Embryonic facial prominence (tissue), 1 donor: ENCODE measurements at regions not wholly inside any gene's neighbourhood (a gene's known extent, or its start where the extent isn't known, plus 50 kb on each side); places are given as distances from the start of the nearest gene placed in this dataset.
"Not testable (repeated sequence)": the region's sequence is repeated elsewhere in the genome, so short reads cannot be mapped to it uniquely, and the experiment has no call there.

ENCODE experiments used
- DNase-seq: peaks from one replicate; pipeline ENCODE4 v3.0.0-alpha.2; 2016; ENCODE audit errors: extremely low spot score

DNA sequence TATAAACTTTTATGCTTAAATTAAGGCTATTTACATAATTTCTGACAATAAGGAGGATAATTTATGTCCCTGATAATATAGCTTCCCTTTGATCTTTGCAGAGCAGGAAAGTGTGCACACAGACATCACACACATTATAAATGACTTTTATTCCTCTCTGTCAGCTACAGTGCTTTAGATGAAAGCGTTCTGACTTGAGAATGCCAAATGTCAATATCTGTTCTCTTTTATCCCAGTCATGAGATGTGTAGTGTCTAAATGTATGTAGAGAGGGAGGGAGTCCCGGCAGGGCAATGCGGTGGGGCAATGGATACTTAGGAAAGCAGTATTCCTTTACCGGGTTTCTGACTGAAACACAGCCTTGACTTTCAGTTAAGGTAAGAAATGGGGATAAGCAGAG, 225.4 kb upstream of the CHORDC1 start:
- no peak for DNase-seq

DNA sequence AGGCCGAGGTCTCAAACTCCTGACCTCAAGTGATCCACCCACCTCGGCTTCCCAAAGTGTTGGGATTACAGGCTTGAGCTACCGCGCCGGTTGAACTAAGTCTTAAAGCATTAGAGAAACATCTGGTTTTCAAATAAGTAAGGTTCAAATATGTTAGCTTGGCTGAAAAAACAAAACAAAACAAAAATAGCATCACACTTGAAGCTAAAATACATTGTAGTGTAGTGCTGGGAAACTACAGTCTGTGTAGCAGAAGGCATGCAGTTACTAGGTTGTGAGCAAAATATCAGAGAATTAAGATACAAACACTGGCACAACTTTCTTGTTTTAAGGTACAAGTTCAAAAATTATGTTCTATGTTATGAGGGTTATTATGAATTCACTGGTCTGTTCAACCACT, 224.8 kb upstream of the CHORDC1 start:
- DNase-seq, result no peak

DNA sequence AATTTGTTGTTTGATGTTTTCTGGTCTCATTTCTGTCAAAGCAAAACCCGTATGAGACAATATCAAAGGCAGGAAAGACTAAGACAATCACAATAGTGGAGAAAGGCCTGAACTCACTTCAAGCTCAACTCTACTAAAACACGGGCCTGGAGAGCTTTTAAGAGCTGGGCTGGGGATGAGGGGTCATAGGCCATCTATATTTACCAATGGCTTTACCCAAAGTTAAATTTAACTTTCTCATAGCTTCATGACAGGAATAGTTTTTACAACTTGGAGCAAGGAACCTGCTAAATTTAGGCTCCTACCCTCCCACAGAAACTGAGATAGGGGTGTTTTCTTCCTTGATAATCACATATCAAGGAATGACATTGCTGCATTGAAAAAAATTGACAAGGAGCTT, 223.4 kb upstream of the CHORDC1 start:
- DNase-seq, result no peak

DNA sequence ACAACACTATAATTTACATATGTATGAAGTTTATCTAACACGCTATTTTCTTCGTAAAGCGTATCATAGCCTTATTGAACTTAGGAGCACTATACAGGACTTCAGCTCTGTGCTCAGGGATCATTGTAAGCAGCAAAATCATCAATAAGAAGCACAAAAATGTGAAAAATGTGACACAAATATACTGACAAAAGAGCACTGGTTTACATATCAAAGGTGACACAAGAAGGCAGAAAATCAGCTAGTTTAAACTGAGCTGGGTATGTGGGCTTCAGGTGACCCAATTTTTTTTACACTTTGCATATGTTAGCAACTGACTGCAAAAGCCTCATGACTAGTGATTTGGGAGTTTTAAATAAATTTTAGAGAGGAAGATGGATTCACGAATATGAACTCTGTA, 215.2 kb upstream of the CHORDC1 start:
- no peak for DNase-seq

DNA sequence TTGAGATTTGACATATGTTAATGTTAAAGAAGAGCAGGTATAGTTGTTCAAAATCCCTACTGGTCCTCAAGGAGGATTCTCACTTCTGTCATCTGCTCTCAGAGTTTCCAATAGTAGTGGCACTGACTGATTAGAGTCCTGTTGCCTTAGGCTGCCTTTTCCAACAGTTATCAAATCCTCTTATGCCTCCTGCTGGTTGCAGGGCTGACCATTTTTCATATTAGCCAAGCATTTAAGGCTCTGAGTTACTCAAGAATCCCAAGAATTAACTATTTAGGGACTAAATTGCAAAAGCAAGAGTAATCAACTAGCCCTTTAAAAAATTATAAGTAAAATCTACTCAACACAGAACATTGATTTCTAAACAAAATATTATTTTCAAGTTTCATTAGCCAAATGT, 212.0 kb upstream of the CHORDC1 start:
- no peak for DNase-seq

DNA sequence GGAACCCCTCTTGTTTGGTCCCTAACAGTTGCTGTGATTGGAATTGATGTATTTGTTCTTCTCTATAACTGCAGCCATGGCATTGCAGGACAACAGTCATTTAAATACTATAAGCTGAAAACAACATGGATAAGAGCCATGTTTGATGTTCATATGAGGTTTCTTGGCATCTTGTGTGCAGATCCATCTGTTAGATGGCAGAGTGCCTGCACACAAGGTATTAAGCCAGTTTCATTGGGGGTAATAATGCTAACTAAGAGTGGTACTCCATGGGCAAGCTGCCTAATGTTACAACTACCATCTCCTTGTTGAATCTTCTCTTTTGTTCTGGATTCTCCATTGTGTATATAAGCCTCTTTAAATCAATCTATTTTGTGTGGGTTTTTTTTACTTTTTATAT, 206.0 kb upstream of the CHORDC1 start:
- no peak for DNase-seq

DNA sequence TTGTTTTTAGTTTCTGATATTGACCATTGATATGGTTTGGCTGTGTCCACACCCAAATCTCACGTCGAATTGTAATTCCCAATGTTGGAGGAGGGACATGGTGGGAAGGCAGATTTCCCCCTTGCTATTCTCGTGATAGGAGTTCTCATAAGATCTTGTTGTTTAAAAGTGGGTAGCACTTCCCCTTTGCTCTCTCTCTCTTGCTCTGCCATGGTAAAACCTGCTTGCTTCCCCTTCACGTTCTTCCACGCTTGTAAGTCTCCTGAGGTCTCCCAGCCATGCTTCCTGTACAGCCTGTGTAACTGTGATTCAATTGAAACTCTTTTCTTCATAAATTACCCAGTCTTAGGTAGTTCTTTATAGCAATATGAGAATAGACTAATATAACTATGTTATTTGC, 203.6 kb upstream of the CHORDC1 start:
- no peak for DNase-seq

DNA sequence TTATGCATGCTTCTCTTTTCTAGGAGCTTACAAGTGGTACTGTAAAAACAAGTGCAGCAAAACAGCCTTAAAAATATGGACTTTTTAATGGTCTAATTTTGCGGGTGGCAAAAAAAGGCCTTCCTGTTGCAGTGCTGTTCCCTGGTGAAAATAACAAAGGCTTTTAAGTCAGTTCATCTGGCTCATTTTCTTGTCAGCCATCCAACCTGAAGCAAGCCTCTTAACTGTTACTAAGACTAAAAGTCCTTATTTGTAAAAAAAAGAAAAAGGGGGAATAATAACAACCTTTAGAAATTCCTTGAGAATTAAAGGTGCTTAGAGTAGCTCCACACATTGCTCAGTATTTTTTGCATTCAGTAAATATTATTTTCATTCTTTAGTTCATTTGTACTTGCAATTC, 200.5 kb upstream of the CHORDC1 start:
- DNase-seq, result no peak

DNA sequence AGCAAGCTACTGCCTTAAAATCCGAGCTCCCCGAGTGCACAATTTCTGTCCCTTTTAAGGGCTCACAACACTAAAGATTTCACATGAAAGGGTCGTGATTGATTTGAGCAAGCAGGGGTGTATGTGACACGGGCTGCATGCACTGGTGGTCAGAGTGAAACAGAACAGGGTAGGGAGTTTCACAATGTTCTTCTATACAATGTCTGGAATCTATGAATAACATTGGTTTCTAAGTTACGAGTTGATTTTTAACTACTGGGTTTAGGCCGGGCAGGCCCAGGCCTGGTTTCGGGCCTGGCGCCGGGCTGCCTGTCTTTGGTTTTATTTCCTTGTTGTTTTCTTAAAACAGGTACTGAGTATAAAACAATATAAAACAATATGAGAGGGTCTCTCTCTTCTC, 199.9 kb upstream of the CHORDC1 start:
- DNase-seq, result not testable (repeated sequence)

DNA sequence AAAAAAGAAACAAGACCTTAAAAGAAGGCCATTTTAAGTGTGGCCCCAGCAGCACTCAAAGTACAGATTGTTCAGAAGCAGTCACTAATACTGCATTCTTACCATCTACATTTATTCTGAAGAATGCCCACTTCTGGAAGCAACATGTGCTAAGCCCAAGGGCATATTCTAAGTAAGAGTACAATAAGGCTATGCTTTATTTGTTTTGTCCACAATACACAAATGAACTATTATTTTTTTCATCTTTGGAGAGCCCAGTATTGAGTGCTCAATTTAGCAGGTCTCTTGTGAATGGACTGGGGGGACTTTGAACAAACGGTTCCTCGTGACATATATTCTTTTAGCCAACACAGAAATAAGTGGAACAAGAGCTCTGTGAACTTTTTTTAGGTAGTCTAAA, 191.4 kb upstream of the CHORDC1 start:
- DNase-seq, result no peak

DNA sequence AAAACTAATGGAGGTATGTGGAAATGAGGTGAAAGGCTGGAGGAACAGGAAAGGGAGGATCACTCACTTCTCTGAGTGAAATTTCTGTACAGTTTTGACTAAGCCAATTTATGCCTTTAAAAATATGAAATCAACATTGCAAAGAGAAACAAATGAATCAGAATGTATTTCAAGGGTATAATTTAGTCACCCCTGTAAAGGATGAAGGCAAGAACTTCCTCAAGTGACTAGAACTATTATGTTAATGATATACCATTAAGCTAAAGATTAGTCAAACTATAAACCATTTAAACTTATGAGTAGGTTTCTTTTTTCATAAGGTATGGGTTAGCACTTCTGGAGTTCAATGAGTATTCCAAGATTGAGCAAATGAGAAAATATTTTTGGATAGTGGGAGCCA, 184.5 kb upstream of the CHORDC1 start:
- no peak for DNase-seq

DNA sequence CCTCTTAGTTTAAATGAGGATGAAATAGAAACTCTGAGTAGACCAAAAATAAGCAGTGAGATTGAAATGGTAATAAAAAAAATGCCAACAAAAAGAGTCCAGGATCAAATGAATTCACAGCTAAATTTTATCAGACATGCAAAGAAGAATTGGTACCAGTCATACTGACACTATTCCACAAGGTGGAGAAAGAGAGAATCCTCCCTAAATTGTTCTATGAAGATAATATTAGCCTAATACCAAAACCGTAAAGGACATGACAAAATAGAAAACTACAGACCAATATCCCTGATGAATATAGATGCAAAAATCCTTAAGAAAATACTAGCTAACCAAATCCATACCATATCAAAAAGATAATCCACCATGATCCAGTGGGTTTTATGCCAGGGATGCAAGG, 169.8 kb upstream of the CHORDC1 start:
- DNase-seq, result no peak

DNA sequence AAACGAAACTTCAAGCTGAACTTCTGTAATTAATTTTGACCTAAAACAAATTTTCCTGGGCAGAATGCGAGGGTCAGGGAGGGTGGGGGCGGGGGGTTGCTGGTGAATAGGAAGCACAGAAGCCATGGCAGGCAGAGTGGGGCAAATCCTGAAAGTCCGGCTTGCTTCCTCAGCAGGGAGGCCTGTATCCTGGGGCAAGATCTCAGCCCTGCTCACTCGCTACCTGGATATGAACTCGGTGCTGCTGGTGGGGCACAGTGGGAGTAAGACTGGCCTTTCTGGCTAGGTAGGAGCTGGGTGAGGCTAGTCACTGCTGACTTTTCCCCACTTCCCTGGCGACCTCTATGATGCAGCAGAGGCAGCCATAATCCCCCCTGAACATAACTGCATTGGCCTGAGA, 168.9 kb upstream of the CHORDC1 start:
- DNase-seq, result no peak

DNA sequence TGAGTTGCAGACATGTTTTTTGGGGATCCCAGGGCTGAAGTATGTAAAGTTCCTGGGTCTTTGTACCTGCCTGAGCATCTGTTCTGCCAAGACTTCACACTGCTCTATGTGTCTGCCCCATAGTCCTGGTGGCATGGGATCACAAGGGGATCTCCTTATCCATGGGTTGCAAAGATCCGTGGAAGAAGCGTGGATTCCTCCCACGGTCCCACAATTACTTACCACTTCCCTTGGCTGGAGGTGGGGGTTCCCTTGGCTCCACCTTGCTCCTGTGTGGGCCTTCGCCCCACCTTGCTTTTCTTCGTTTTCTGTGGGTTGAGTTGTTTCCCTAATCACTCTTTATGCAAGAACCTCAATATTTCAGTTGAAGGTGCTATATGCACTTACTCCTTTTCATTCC, 157.4 kb upstream of the CHORDC1 start:
- DNase-seq, result no peak

DNA sequence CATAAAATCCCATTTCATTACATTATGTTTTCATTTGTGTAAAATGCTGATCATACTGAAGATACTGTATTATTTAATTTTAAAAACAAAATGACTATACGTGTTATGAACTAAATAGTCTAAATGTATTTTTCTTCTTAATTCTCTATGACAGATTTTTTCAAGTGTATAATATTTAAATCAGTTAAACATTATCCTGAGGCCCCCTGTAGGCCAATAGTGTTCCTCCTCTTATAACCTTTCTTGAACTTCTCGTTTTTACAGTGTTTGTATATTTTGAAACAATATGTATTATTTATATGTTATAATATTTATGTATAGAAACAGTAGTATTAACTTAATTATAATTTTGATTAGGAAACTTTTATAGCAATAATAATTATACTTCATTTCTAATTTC, 151.1 kb upstream of the CHORDC1 start:
- no peak for DNase-seq

DNA sequence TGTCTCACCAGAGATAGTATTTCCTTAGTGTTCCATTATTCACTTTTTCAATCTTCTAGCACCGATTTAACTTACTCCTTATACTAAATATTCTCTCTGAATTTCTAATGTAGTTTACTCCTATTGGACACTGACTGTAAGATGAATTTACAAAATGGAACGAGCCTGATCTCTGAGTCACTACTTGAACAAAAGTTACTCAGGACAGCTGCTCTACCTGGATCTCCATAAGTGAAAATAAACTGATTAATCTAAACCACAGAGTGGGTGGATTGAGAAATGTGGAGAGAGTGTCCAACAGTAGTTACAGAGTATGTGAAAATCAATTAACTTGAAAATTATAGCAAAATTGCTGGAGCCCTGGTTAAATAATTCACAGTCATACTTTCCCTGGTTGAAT, 141.7 kb upstream of the CHORDC1 start:
- DNase-seq, result no peak

DNA sequence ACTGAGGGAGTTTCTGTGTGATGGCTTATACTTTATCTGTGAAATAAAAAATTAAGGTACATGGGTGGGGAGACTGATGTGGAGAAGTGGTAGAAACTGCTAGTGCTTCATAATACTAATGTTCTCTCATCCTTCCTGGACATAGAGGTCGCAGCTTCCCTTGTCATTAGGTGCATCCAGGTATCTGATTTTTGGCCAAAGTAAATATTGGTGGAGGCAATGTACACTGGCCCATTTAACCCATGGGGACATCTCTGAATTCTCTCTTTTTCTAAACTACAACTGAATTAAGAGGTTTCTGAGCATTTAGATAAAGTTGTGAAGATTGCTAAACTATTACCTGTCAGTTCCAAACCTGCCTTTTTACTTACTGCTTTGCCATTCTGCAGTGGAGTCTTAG, 140.9 kb upstream of the CHORDC1 start:
- DNase-seq, result no peak

DNA sequence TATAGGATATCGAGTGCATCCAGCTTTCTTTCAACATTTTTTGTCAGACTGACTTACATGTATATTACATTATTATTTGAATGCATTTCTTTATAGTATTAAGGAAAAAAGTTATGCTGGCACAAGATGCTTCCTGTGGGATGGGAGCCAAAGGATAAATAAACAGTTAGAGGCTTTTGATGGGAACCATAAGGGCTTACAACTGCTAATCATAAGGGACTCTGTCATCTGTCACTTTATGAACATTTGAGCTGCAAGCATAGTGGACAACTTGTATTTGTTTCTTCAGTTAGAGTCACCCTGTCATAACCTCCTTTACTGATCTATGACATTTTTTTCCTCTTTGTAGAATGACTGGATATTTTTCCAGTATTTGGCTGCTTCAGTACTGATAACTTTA, 132.4 kb upstream of the CHORDC1 start:
- DNase-seq, result no peak

DNA sequence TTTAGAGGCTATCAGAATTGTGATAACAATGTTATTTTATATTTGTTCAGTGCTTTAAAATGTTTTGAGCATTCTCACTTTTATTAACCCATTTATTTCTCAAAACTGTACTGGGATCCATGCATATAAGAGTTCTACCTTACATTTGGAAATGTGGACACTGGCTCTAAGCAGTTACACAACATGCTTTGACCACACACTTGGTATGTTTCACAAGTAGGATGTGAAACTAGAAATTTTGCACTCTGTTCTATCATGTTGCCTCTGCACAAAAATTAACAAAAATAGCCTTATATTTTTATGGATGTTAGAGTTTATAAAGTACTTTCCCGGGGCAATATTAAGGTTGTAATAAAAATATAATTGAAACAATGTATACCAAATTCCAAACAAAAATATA, 126.9 kb upstream of the CHORDC1 start:
- no peak for DNase-seq

DNA sequence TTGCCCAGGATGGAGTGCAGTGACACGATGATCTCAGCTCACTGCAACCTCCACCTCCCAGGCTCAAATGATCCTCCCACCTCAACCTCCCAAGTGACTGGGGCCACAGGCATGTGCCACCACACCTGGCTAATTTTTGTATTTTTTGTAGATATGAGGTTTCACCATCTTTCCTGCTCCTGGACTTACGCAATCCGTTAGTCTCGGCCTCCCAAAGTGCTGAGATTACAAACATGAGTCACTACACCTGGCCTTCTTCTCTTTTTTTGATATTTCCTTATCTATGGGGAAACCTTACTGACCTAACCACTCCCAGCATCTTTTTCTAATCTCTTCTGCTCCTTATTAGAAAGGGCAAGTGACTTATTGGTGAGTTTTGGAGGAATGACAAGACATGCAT, 121.7 kb upstream of the CHORDC1 start:
- no peak for DNase-seq

DNA sequence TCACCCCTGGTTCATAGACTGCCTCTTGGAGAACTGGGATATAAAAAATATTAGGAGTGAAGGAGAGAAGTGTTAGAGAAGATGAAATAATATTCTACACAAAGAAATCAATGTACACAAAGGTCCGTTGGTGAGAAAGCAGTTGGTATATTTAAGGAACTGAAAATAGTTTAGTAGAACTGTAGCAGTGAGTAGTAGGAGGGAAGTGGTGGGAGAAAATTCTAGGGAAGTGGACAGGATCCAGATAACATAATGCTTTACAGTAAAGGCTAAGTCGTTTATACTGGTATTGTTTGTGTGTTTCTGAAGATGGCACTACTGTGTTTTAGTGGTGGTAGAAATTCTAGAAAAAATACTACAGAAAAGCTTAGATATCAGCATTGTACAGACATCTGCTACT, 120.8 kb upstream of the CHORDC1 start:
- no peak for DNase-seq

DNA sequence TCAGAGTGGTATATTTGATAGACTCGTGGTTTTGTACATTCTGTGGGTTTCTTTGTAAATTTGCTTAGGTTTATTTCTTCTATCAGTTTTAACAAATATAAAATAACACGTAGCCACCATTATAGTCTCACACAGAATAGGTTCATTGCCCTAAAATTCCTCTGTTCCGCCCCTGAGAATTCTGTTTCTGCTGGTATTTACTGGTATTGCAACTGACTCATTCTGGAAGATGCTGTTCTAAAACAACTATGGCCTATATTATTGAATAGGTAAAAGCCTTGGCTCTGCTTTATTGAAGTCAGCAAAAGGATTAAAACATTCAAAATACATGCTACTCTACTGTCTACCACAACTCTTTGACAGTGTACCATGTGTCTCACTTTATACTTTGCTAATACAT, 119.1 kb upstream of the CHORDC1 start:
- DNase-seq, result no peak

DNA sequence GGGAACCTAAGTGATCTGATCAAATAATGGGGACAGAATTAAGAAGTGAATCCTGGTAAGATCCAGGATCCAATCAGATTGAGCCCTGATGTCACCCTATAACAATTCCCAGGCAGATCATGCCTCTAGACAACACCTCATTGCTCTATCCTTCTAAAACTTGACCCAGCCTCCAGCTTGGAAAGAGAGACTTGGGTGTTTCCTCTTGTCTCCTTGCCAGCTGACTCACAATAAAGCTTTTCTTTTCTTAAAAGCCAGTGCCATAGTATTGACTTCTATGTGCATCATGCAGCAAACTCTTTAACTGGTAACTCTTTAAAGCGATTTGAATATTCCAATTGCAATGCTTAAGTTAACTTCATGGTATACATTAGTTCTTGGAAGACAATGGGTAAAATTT, 109.6 kb upstream of the CHORDC1 start:
- DNase-seq, result no peak

DNA sequence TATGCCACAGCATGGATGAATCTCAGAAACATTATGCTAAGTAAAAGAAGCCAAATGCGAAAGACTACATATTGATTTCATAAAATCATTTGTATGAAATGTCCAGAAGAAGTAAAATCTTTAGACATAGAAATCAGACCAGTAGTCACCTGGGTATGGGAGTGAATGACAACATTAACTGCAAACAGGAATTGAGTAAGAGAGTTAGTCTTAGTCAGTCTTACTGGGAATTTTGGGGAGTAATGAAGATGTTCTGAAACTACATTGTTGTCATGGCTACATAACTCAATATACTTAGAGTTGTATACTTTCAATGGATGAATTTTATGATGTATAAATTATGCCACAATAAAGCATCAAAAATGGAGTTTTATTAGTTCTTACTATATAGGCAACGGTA, 107.8 kb upstream of the CHORDC1 start:
- no peak for DNase-seq

DNA sequence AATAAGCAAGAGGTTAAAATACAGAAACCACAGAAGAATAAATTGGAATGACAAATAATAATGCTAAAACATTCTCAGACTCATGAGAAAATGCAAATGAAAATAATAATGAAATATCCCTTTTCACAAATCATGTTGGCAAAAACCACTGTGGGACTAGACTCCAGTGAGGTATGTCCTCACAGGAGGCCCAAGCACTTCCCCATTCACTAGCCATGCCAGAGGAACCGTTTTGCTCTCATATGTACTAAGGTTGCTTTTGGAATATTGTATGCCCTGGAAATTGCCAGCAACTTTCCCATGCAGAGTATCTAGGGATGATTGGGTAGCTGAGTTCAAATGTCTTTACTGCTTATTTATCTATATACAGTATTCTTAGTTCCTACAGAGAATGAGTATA, 106.2 kb upstream of the CHORDC1 start:
- DNase-seq, result no peak
